ENCODE measurements at regions not wholly inside any gene's neighbourhood (a gene's known extent, or its start where the extent isn't known, plus 50 kb on each side); places are given as distances from the start of the nearest gene placed in this dataset.
"Not testable (repeated sequence)": the region's sequence is repeated elsewhere in the genome, so short reads cannot be mapped to it uniquely, and the experiment has no call there.

DNA sequence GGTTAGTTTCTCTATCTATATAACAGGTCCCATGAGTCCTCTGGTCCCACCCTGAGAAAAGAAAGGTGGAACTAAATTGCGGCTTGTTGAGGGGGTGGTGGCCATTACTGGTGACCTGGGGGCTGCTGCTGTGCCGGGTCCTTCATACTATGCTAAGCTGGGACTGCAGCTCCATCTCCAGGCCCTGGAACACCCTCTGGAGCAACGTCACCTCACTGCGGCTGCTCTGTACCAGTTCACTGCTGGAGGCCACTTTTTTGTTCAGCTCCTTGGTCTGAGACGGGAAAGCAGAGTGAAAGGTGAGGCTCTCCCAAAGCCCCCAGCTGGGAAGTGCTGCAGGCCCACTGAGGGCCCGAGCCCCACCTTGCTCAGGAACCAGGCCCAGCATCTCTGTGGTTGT is 140.7 kb downstream of the CCDC144A start:
- not testable (repeated sequence) for H2AK5ac ChIP-seq (ENCODE audit: insufficient read length, low read length); H3K4ac ChIP-seq (ENCODE audit: low read depth, low read length); H3K9me3 ChIP-seq (ENCODE audit: control insufficient read depth, low read depth, low read length); H3K23me2 ChIP-seq (ENCODE audit: insufficient read length, low read depth, low read length, poor library complexity, severe bottlenecking); H3K27me3 ChIP-seq (ENCODE audit: insufficient read depth, low read length); H2BK15ac ChIP-seq (ENCODE audit: low read depth, low read length); H4K20me1 ChIP-seq (ENCODE audit: control insufficient read depth, insufficient read depth, insufficient read length); H2BK5ac ChIP-seq (ENCODE audit: insufficient read length, low read length); H3K27ac Mint-ChIP-seq; H3K4me3 Mint-ChIP-seq; H3K79me1 ChIP-seq (ENCODE audit: insufficient read depth, low read depth, low read length, poor library complexity, severe bottlenecking); H3K18ac ChIP-seq (ENCODE audit: insufficient read length, low read depth, low read length); H4K8ac ChIP-seq (replicated peaks; ENCODE audit: insufficient read length, low read depth, low read length); H2BK12ac ChIP-seq (ENCODE audit: insufficient read length, low read depth, low read length); H2BK20ac ChIP-seq (ENCODE audit: low read depth, low read length, poor library complexity, severe bottlenecking); H3K4me2 ChIP-seq (ENCODE audit: insufficient read depth, insufficient read length, low read length); H3T11ph ChIP-seq (ENCODE audit: low read length); DNase-seq; H3K23ac ChIP-seq (ENCODE audit: insufficient read length, low read depth, low read length); H3K56ac ChIP-seq (ENCODE audit: insufficient read length, low read depth, low read length); H3K27ac ChIP-seq (ENCODE audit: insufficient read length, low read depth, low read length); H4K5ac ChIP-seq (ENCODE audit: insufficient read length, low read depth, low read length); H2BK120ac ChIP-seq (ENCODE audit: low read depth, low read length, poor library complexity, severe bottlenecking); H3K4me1 Mint-ChIP-seq; H3K14ac ChIP-seq (ENCODE audit: insufficient read depth, low read length); H3K9ac ChIP-seq (ENCODE audit: extremely low read depth, insufficient read length, low read length); H3K79me2 ChIP-seq (ENCODE audit: insufficient read depth, low read length); H4K91ac ChIP-seq (ENCODE audit: insufficient read length, low read depth, low read length); H3K4me1 ChIP-seq (ENCODE audit: insufficient read depth, low read length); H2AFZ ChIP-seq (ENCODE audit: low read length); H3K27me3 Mint-ChIP-seq (ENCODE audit: low read depth); H3K36me3 Mint-ChIP-seq (ENCODE audit: insufficient read depth in 1 of 3, low read depth in 3 of 3)
- H3K9me3 Mint-ChIP-seq, result peaks cover 5 to 10% of the 10 kb centered on the region in 2 experiments
- no CpG with 5 or more reads among the region's 6 CpGs for WGBS (ENCODE audit: extremely low coverage, insufficient read length, low lambda C conversion rate)

Measured in H9 (cell line).